Naive B cell (primary cell): ENCODE measurements at regions not wholly inside any gene's neighbourhood (a gene's known extent, or its start where the extent isn't known, plus 50 kb on each side); places are given as distances from the start of the nearest gene placed in this dataset.
"Not testable (repeated sequence)": the region's sequence is repeated elsewhere in the genome, so short reads cannot be mapped to it uniquely, and the experiment has no call there.

ENCODE experiments used
- ATAC-seq, 2 donors: fragments of 150-1000 bp; cut with Tn5 transposase; 2 replicates each; pipeline ENCODE4 v1.10.0; 2021; ENCODE audit warnings: low read depth in 2 of 2, mild to moderate bottlenecking in 2 of 2, moderate library complexity in 2 of 2
- DNase-seq: peaks from one replicate; pipeline ENCODE4 v3.0.0; 2022
- H3K27ac Mint-ChIP-seq, 6 donors: one replicate each; pipeline ENCODE4 v1.8.0; 2020 to 2022; ENCODE audit warnings: mild to moderate bottlenecking in 6 of 6, mixed read lengths in 6 of 6, moderate library complexity in 5 of 6, inconsistent platforms in 2 of 6
- H3K27me3 Mint-ChIP-seq, 3 donors: one replicate each; pipeline ENCODE4 v1.8.0; 2021 to 2022; ENCODE audit warnings: mixed read lengths in 3 of 3, mild to moderate bottlenecking in 1 of 3
- H3K36me3 Mint-ChIP-seq, 2 donors: one replicate each; pipeline ENCODE4 v1.8.0; 2020 to 2022; ENCODE audit warnings: mixed read lengths in 2 of 2, inconsistent platforms in 1 of 2, mild to moderate bottlenecking in 1 of 2
- H3K4me1 Mint-ChIP-seq, 3 donors: one replicate each; pipeline ENCODE4 v1.8.0; 2020 to 2022; ENCODE audit warnings: mixed read lengths in 3 of 3, inconsistent platforms in 1 of 3, mild to moderate bottlenecking in 1 of 3, moderate library complexity in 1 of 3
- H3K4me3 Mint-ChIP-seq, 8 donors: one replicate each; pipeline ENCODE4 v1.8.0; 2020 to 2022; ENCODE audit warnings: mild to moderate bottlenecking in 8 of 8, mixed read lengths in 8 of 8, moderate library complexity in 8 of 8, inconsistent platforms in 2 of 8
- H3K9me3 Mint-ChIP-seq, 7 donors: one replicate each; pipeline ENCODE4 v1.8.0; 2020 to 2022; ENCODE audit warnings: mixed read lengths in 7 of 7, mild to moderate bottlenecking in 5 of 7, inconsistent platforms in 2 of 7, moderate library complexity in 1 of 7

GRCh38 chr3:144900366-144900765 lies 928.7 kb downstream of the DIPK2A start:
- ATAC-seq (no peak), DNase-seq (no peak)
- peaks cover 0 to 3% (median 0%) of the 10 kb centered on the region in 3 donors for H3K27me3 Mint-ChIP-seq
- peaks cover 1 to 23% (median 10%) of the 10 kb centered on the region in 7 donors for H3K9me3 Mint-ChIP-seq
- no peaks in the 10 kb centered on the region for H3K36me3 Mint-ChIP-seq
- H3K27ac Mint-ChIP-seq = no peak overlapping the region
- H3K4me1 Mint-ChIP-seq = no peaks in the 10 kb centered on the region
- H3K4me3 Mint-ChIP-seq = no peak overlapping the region

DNA sequence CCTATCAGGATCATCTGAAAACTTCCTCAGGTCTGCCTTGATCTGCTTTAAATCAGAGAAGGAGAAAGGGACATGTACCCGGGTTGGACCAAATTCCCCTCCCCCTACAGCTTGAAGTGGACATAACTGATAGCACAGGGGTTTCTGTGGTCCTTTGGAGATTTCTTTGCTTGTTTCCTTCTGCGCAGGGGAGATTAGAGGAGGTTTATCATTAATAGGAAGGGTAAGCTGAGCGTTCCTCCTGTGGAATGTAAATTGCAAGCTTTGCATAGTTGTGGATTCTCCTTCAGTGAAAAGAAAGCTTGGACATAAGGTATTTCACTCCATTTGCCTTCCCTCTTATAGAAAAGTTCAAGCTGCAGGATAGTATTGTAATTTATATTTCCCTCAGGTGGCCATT lies 936.0 kb downstream of the DIPK2A start:
- H3K4me1 Mint-ChIP-seq = not testable (repeated sequence)

GRCh38 chr3:144912968-144913367 lies 941.3 kb downstream of the DIPK2A start:
- ATAC-seq = no peak
- DNase-seq = no peak
- peaks cover 0 to 24% (median 5%) of the 10 kb centered on the region in 7 donors for H3K9me3 Mint-ChIP-seq
- no peaks in the 10 kb centered on the region for H3K36me3 Mint-ChIP-seq
- H3K4me3 Mint-ChIP-seq = no peak overlapping the region
- no peak overlapping the region for H3K27ac Mint-ChIP-seq
- no peaks in the 10 kb centered on the region for H3K27me3 Mint-ChIP-seq
- no peaks in the 10 kb centered on the region for H3K4me1 Mint-ChIP-seq

More for the DNA sequence above, 936.0 kb downstream of the DIPK2A start:
- H3K36me3 Mint-ChIP-seq, DNase-seq, ATAC-seq, H3K27ac Mint-ChIP-seq, H3K27me3 Mint-ChIP-seq, H3K4me3 Mint-ChIP-seq: not testable (repeated sequence)
- H3K9me3 Mint-ChIP-seq = peaks cover 6 to 50% (median 13%) of the 10 kb centered on the region in 7 donors

- ATAC-seq (no peak), DNase-seq (no peak)
- H3K4me3 Mint-ChIP-seq = no peak overlapping the region
- H3K27ac Mint-ChIP-seq = no peak overlapping the region
- H3K36me3 Mint-ChIP-seq = no peaks in the 10 kb centered on the region
- no peaks in the 10 kb centered on the region for H3K4me1 Mint-ChIP-seq
- peaks cover 0 to 8% (median 0%) of the 10 kb centered on the region in 7 donors for H3K9me3 Mint-ChIP-seq
- H3K27me3 Mint-ChIP-seq = no peaks in the 10 kb centered on the region
Observed at GRCh38 chr3:144915202-144915601, 943.6 kb downstream of the DIPK2A start.

DNA sequence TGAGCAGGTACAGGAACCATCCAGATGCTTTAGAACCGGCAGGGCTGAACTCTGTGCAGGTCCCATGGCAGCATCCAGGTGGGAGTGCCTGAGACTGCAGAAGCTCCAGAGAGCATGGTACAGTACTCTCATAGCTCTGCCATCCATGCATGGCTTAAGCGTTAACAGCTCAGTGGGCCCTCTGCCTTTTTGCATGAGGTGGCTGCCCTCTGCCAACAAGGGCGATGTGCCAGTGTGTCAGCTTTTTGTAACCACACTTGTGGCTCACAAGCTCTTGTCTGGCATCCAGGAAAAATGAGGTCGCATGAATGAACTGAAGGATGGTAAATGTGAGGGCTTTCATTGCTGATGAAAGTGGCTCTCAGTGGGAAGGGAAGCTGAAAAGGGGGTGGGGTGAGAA lies 950.1 kb downstream of the DIPK2A start:
- H3K4me1 Mint-ChIP-seq = no peaks in the 10 kb centered on the region

DNA sequence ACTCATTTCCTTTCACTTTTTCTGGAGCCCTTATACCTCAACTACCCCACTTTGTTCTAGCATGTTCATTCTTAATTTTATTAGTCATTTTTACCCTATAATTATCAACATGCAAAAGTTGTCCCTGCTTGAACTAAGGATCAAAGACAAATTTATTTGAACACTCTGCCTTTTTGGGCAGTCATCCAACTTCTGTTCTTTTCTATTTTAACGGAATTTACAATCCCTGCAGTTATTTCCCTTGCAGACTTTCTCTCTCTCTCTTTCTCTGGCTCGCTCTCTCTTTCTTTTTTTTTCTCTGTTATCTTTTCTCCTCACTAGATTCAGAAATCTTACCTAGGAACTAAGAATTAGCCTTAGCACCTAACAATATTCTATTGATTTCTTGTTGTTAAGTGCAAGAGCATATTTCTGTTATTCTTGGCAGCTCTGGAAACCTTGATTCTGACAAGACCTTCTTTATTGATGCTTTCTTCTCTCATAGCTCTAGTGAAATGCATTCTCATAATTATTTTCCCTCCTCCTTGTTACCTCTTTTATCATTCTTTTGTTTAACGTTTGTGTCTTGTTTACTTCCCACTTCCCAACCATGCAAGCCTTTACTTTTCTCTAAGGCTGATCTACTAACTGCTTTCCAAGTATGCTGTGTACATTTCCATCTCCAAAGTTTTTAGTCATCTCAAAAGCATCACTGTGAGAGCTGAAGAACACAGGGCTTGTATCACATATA lies 951.6 kb downstream of the DIPK2A start:
- Mint-ChIP-seq H3K4me3 (no peak overlapping the region), H3K27me3 (no peaks in the 10 kb centered on the region), H3K27ac (no peak overlapping the region), H3K36me3 (no peaks in the 10 kb centered on the region), H3K9me3 (peaks cover 0 to 11% (median 2%) of the 10 kb centered on the region in 7 donors), H3K4me1 (no peaks in the 10 kb centered on the region)
- ATAC-seq (no peak), DNase-seq (no peak)

More for the DNA sequence above, 950.1 kb downstream of the DIPK2A start:
- Mint-ChIP-seq H3K27ac (no peak overlapping the region), H3K4me3 (no peak overlapping the region), H3K9me3 (peaks cover 0 to 11% (median 2%) of the 10 kb centered on the region in 7 donors), H3K36me3 (no peaks in the 10 kb centered on the region), H3K27me3 (no peaks in the 10 kb centered on the region)
- no peak for DNase-seq
- no peak for ATAC-seq

- no peak for ATAC-seq
- Mint-ChIP-seq H3K4me3 (no peak overlapping the region), H3K27me3 (no peaks in the 10 kb centered on the region), H3K27ac (no peak overlapping the region), H3K9me3 (peaks cover 0 to 15% (median 4%) of the 10 kb centered on the region in 7 donors), H3K4me1 (no peaks in the 10 kb centered on the region), H3K36me3 (no peaks in the 10 kb centered on the region)
- no peak for DNase-seq
Observed at GRCh38 chr3:144930431-144930830, 958.8 kb downstream of the DIPK2A start.

- Mint-ChIP-seq H3K4me1 (no peaks in the 10 kb centered on the region), H3K4me3 (no peak overlapping the region), H3K27ac (no peak overlapping the region), H3K36me3 (no peaks in the 10 kb centered on the region), H3K9me3 (peaks cover 3 to 17% (median 5%) of the 10 kb centered on the region in 7 donors), H3K27me3 (no peaks in the 10 kb centered on the region)
- no peak for ATAC-seq
- DNase-seq = no peak
Observed at GRCh38 chr3:144931590-144931989, 960.0 kb downstream of the DIPK2A start.

DNA sequence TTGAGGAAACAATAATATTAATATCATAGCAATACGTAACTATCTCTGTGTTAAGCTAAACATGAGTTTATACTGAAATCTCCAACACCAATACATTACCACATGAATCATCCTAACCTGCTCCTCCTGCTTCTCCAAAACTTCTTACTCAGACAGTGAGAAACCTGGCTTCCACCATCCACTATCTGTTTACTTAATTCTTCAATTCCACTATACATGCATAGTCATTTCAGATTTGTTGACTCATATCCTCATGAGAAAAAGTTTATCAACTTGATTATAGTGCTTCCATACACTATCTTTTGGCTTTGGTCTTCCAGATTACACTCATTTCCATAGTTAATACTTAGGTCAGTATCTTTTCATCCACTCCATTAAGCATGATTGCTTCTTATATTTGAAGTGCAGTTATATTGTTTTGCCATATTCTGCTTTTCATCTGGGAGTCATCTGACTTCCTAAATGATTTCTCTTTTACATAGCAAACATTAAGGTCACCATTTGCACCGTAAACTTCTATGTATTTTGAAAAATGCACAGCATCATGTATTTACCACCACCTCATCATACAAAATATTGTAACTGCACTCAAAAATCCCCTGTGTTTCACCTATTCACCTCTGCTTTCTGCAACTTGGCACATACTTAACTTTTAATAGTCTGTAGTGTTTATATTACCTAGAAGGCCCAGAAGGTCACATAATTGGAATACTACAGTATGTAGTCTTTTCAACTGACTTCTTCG lies 970.6 kb downstream of the DIPK2A start:
- H3K27me3 Mint-ChIP-seq = no peaks in the 10 kb centered on the region
- H3K9me3 Mint-ChIP-seq = peaks cover 8 to 16% (median 10%) of the 10 kb centered on the region in 7 donors
- H3K4me1 Mint-ChIP-seq = no peaks in the 10 kb centered on the region
- no peak overlapping the region for H3K27ac Mint-ChIP-seq
- peaks cover 0 to 8% of the 10 kb centered on the region in 2 donors for H3K36me3 Mint-ChIP-seq
- H3K4me3 Mint-ChIP-seq = no peak overlapping the region
- ATAC-seq (no peak), DNase-seq (no peak)

GRCh38 chr3:144942838-144943197 lies 971.2 kb downstream of the DIPK2A start:
- no peak overlapping the region for H3K27ac Mint-ChIP-seq

DNA sequence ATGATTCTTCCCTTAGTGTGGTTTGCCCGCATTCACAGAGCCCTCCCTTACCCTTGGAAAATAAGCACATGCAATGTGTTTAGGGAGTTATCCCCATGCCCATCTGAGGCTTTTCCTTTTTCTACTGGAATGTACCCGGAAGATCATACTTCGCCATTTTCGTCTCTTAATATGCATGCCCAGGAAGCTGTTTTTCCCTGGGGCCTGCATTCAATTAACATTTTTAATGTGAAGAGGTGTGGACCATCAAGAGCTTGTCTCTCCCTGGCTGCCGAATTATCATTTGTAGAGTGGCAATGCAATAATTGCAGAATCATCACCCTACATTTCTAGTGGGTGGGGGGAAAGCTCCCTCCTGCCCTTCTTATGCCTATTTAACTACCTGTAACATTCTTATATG lies 976.3 kb downstream of the DIPK2A start:
- no peak overlapping the region for H3K27ac Mint-ChIP-seq
- no peak for ATAC-seq

More at GRCh38 chr3:144942838-144943197, 971.2 kb downstream of the DIPK2A start:
- peaks cover 6 to 16% (median 10%) of the 10 kb centered on the region in 7 donors for H3K9me3 Mint-ChIP-seq
- DNase-seq = no peak
- H3K27me3 Mint-ChIP-seq = no peaks in the 10 kb centered on the region
- H3K4me3 Mint-ChIP-seq = no peak overlapping the region
- no peak for ATAC-seq
- no peaks in the 10 kb centered on the region for H3K4me1 Mint-ChIP-seq
- peaks cover 0 to 8% of the 10 kb centered on the region in 2 donors for H3K36me3 Mint-ChIP-seq

GRCh38 chr3:144948711-144949110 lies 977.1 kb downstream of the DIPK2A start:
- Mint-ChIP-seq H3K27me3 (no peaks in the 10 kb centered on the region), H3K9me3 (peaks cover 7 to 12% (median 9%) of the 10 kb centered on the region in 7 donors), H3K36me3 (peaks cover 0 to 8% of the 10 kb centered on the region in 2 donors), H3K4me1 (no peaks in the 10 kb centered on the region), H3K27ac (no peak overlapping the region), H3K4me3 (no peak overlapping the region)
- ATAC-seq = no peak
- DNase-seq = no peak

More for the DNA sequence above, 976.3 kb downstream of the DIPK2A start:
- H3K9me3 Mint-ChIP-seq = peaks cover 8 to 12% (median 9%) of the 10 kb centered on the region in 7 donors
- peaks cover 0 to 8% of the 10 kb centered on the region in 2 donors for H3K36me3 Mint-ChIP-seq
- H3K4me3 Mint-ChIP-seq = no peak overlapping the region
- H3K27me3 Mint-ChIP-seq = no peaks in the 10 kb centered on the region
- H3K4me1 Mint-ChIP-seq = no peaks in the 10 kb centered on the region
- DNase-seq = no peak

- Mint-ChIP-seq H3K36me3 (no peaks in the 10 kb centered on the region), H3K4me1 (no peaks in the 10 kb centered on the region), H3K4me3 (no peak overlapping the region), H3K27me3 (no peaks in the 10 kb centered on the region), H3K27ac (no peak overlapping the region), H3K9me3 (peaks cover 0 to 3% (median 0%) of the 10 kb centered on the region in 7 donors)
- DNase-seq (no peak), ATAC-seq (no peak)
Observed at GRCh38 chr3:144953959-144954358, 982.3 kb downstream of the DIPK2A start.
